ENCODE measurements at regions not wholly inside any gene's neighbourhood (a gene's known extent, or its start where the extent isn't known, plus 50 kb on each side); places are given as distances from the start of the nearest gene placed in this dataset.

DNA sequence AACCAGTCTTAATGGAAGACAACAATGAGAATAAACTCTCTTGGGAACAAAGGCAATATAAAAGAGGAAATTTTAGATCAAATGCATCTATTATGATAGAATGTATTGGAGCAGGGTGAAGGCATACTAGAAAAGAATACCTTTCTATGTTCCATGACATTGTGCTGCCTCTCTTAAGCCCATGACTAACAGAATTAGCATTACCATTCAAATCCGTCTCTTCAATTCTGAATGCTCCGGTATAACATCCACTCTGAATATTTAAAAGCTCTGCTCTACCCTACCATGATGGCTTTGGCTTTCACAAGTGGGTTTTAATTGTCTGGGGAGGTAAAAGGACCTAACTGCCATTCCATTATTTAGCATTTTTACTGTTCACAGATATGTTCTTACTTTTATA lies 1878.4 kb downstream of the ARAP2 start:
- H3K4me3 ChIP-seq (ENCODE audit: low read length) = no peak overlapping the region
- TF ChIP-seq, protein P1, sequence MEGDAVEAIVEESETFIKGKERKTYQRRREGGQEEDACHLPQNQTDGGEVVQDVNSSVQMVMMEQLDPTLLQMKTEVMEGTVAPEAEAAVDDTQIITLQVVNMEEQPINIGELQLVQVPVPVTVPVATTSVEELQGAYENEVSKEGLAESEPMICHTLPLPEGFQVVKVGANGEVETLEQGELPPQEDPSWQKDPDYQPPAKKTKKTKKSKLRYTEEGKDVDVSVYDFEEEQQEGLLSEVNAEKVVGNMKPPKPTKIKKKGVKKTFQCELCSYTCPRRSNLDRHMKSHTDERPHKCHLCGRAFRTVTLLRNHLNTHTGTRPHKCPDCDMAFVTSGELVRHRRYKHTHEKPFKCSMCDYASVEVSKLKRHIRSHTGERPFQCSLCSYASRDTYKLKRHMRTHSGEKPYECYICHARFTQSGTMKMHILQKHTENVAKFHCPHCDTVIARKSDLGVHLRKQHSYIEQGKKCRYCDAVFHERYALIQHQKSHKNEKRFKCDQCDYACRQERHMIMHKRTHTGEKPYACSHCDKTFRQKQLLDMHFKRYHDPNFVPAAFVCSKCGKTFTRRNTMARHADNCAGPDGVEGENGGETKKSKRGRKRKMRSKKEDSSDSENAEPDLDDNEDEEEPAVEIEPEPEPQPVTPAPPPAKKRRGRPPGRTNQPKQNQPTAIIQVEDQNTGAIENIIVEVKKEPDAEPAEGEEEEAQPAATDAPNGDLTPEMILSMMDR (conservative IDR thresholded peaks at IDR 0.05; ENCODE audit: low read depth, low read length) = no peak
- no peak for DNase-seq (ENCODE audit: low read depth)

DNA sequence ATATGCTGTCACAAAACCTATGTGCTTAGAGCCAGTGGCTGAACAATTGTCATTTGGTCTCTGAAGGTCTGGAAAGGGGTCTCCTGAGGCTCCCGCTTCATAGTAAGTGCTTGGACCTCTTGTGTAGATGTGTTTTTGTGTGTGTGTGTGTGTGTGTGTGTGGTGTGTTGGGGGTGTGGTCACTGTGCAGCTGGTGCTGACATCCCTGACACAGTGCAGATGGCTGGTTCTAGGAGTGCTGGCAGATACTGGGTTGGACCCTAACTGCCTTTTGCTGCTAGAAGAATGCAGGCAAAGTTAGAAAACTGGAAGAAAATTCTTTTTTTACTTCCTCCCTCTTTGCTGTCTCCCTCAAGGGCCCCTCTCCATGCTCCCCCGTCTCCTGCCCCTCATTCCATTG lies 1872.6 kb downstream of the ARAP2 start:
- no peak for DNase-seq (ENCODE audit: low read depth)
- TF ChIP-seq, protein P1 (conservative IDR thresholded peaks at IDR 0.05; ENCODE audit: low read depth, low read length) = no peak

DNA sequence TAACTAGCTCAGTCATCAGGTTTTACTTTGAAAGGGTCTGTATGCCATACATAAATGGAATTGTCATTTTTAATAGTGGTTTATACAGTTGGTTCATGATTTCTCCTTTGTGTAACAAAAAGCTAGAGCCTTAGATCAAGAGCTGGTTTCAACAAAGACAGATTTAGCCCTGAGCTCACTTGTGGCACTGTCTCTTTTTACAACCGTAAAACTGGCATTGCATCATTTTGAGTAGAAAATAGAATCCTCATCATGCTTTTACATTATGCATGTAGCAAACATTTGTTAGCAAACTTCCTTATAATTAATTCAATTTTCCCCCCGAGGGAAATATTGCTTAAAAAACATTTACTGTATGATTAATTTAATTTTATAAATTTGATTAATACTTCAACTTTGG lies 1871.5 kb downstream of the ARAP2 start:
- no peak overlapping the region for H3K4me3 ChIP-seq (ENCODE audit: low read length)
- no peak for DNase-seq (ENCODE audit: low read depth)
- TF ChIP-seq, protein P1 (conservative IDR thresholded peaks at IDR 0.05; ENCODE audit: low read depth, low read length) = no peak

More for the DNA sequence above, 1872.6 kb downstream of the ARAP2 start:
- H3K4me3 ChIP-seq (ENCODE audit: low read length) = no peak overlapping the region

DNA sequence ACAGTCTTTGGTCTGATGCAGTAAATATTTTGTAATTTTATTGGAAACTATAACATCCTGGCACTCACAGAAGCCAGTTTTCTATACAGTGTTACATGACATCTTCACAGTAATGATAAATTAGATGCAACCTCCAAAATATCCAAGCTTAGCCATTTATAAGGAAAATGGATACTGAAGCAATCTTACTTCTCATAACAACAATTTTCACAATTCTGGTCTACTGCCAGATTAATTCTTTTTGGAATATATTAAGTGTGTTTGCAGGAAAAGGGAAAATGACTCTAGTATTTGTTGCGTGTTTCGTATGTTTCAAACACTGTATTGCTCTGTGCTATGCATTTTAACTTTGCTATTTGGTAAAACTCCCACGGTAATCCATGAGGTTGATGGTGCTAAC lies 1870.9 kb downstream of the ARAP2 start:
- TF ChIP-seq, protein P1 (conservative IDR thresholded peaks at IDR 0.05; ENCODE audit: low read depth, low read length) = no peak
- H3K4me3 ChIP-seq (ENCODE audit: low read length) = no peak overlapping the region
- DNase-seq (ENCODE audit: low read depth) = no peak

DNA sequence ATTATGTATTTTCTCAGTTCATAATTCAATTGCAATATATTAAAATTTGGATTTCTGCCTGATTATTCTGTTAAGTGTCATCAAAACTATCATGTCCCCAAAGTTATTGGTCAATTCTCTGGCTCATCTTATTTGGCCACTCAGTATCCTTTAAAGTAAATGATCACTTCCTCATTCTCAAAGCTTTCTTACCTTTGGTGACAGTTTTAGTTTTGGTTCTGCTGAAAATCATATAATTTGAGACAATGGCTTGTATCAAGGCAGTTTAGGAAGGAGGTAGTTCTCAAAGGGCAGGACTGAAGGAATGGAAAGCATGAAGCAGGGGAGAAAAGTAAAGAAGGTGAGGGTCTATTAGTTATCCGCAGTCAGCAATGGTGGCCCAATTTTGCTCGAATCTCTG lies 1832.1 kb downstream of the ARAP2 start:
- no peak overlapping the region for H3K4me3 ChIP-seq (ENCODE audit: low read length)
- TF ChIP-seq, protein P1 (conservative IDR thresholded peaks at IDR 0.05; ENCODE audit: low read depth, low read length) = no peak
- DNase-seq (ENCODE audit: low read depth) = no peak

DNA sequence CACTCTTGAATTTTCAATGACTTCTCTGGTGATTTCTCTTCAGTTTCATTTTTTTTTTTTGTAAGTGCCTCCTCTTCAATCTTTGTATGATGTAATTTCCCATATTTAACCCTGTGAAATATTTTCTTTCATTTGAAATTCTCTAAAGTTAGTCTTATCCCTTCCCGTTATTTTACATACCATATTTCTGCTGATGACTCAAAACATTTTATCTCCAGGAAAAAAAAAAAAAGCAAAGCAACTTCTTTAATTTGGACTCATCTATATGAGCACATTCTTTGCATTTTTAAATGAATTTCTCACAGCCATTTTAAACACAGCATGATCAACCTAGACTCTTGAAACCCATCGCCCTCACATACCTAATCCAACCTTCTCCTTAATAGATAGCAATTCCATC lies 1831.4 kb downstream of the ARAP2 start:
- no peak for DNase-seq (ENCODE audit: low read depth)
- H3K4me3 ChIP-seq (ENCODE audit: low read length) = no peak overlapping the region
- TF ChIP-seq, protein P1 (conservative IDR thresholded peaks at IDR 0.05; ENCODE audit: low read depth, low read length) = no peak

DNA sequence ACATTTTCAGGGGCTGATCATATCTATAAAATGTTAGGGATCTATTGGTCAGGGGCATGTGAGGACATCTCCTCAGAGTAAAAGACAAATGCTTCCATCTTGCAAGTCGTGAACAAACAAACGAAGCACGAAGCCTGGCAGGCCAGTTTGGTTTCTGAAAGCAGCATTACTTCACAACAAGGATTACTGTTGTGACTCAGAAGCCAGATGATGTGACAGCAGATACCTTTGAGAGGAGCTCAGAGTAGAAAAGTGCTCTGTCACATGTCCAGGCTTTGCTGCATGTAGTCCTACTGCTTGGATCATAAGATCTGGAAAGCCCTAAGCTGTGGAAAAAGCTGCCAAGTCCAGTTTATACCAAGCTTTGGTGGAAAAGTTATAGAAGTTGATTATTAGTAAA lies 1827.2 kb downstream of the ARAP2 start:
- TF ChIP-seq, protein P1 (conservative IDR thresholded peaks at IDR 0.05; ENCODE audit: low read depth, low read length) = no peak
- peak; percentile 68 for DNase-seq (ENCODE audit: low read depth)

More for the DNA sequence above, 1827.2 kb downstream of the ARAP2 start:
- no peak overlapping the region for H3K4me3 ChIP-seq (ENCODE audit: low read length)

Data from retinal pigment epithelial cell (primary cell).